ENCODE measurements at regions not wholly inside any gene's neighbourhood (a gene's known extent, or its start where the extent isn't known, plus 50 kb on each side); places are given as distances from the start of the nearest gene placed in this dataset.

DNA sequence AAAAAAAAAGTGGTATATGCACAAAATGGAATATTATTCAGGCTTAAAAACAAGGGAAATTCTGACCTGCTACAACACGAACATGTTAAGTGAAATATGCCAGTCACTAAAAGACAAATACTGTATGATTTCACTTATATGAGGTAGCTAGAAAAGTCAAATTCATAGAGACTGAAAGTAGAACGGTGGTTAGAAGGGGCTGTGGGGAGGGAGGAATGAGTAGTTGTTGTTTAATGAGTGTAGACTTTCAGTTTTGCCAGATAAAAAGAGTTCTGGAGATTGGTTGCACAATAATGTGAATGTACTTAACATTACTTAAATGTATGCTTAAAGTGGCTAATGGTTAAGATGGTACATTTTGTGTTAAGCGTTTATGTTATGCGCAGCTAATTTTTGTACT lies 79.5 kb upstream of the IL12B start:
- DNase-seq (ENCODE audit: low read depth in 1 of 2, low spot score in 1 of 2): no peak
- Histone ChIP-seq H3K27me3 (ENCODE audit: insufficient read depth, poor library complexity, severe bottlenecking) (no peaks in the 10 kb centered on the region), H3K4me3 (replicated peaks; ENCODE audit: insufficient read depth, low read length) (no peak overlapping the region), H3K27ac (replicated peaks) (no peak overlapping the region)
- TF ChIP-seq POLR2AphosphoS5 (IDR thresholded peaks at IDR 0.05; ENCODE audit: low read depth) (no peak), GABPA (IDR thresholded peaks at IDR 0.05; ENCODE audit: low read depth) (no peak)

DNA sequence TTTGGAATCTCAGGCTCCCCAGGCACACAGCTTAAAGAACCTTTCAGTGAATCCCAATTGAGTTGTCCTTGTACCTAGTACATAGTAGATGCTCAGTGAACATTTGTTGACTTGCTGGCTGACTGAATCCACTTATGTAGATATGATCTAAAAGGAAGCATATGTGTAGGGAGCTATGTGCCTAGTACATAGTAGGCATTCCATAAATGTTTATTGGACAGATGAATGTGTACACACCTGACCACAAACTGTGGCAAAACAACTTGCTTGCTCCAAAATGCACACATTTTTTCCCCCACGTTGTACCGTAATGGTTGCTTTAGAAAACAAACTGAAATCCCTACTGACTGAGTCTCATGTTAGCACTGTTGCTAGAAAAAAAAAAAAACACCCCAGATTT lies 80.2 kb upstream of the IL12B start:
- DNase-seq (ENCODE audit: low read depth in 1 of 2, low spot score in 1 of 2): no peak
- Histone ChIP-seq H3K27me3 (ENCODE audit: insufficient read depth, poor library complexity, severe bottlenecking) (no peaks in the 10 kb centered on the region), H3K27ac (replicated peaks) (no peak overlapping the region), H3K4me3 (replicated peaks; ENCODE audit: insufficient read depth, low read length) (no peak overlapping the region)
- TF ChIP-seq, protein P1, sequence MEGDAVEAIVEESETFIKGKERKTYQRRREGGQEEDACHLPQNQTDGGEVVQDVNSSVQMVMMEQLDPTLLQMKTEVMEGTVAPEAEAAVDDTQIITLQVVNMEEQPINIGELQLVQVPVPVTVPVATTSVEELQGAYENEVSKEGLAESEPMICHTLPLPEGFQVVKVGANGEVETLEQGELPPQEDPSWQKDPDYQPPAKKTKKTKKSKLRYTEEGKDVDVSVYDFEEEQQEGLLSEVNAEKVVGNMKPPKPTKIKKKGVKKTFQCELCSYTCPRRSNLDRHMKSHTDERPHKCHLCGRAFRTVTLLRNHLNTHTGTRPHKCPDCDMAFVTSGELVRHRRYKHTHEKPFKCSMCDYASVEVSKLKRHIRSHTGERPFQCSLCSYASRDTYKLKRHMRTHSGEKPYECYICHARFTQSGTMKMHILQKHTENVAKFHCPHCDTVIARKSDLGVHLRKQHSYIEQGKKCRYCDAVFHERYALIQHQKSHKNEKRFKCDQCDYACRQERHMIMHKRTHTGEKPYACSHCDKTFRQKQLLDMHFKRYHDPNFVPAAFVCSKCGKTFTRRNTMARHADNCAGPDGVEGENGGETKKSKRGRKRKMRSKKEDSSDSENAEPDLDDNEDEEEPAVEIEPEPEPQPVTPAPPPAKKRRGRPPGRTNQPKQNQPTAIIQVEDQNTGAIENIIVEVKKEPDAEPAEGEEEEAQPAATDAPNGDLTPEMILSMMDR (IDR thresholded peaks at IDR 0.05; ENCODE audit: insufficient read depth, low read length): no peak
- TF ChIP-seq POLR2AphosphoS5 (IDR thresholded peaks at IDR 0.05; ENCODE audit: low read depth): no peak
- no peak for TF ChIP-seq SPI1 (IDR thresholded peaks at IDR 0.05; ENCODE audit: borderline replicate concordance, low read depth)
- TF ChIP-seq, protein P2, sequence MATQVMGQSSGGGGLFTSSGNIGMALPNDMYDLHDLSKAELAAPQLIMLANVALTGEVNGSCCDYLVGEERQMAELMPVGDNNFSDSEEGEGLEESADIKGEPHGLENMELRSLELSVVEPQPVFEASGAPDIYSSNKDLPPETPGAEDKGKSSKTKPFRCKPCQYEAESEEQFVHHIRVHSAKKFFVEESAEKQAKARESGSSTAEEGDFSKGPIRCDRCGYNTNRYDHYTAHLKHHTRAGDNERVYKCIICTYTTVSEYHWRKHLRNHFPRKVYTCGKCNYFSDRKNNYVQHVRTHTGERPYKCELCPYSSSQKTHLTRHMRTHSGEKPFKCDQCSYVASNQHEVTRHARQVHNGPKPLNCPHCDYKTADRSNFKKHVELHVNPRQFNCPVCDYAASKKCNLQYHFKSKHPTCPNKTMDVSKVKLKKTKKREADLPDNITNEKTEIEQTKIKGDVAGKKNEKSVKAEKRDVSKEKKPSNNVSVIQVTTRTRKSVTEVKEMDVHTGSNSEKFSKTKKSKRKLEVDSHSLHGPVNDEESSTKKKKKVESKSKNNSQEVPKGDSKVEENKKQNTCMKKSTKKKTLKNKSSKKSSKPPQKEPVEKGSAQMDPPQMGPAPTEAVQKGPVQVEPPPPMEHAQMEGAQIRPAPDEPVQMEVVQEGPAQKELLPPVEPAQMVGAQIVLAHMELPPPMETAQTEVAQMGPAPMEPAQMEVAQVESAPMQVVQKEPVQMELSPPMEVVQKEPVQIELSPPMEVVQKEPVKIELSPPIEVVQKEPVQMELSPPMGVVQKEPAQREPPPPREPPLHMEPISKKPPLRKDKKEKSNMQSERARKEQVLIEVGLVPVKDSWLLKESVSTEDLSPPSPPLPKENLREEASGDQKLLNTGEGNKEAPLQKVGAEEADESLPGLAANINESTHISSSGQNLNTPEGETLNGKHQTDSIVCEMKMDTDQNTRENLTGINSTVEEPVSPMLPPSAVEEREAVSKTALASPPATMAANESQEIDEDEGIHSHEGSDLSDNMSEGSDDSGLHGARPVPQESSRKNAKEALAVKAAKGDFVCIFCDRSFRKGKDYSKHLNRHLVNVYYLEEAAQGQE (IDR thresholded peaks at IDR 0.05; ENCODE audit: insufficient replicate concordance, low read depth): no peak
- no peak for TF ChIP-seq GABPA (IDR thresholded peaks at IDR 0.05; ENCODE audit: low read depth)

DNA sequence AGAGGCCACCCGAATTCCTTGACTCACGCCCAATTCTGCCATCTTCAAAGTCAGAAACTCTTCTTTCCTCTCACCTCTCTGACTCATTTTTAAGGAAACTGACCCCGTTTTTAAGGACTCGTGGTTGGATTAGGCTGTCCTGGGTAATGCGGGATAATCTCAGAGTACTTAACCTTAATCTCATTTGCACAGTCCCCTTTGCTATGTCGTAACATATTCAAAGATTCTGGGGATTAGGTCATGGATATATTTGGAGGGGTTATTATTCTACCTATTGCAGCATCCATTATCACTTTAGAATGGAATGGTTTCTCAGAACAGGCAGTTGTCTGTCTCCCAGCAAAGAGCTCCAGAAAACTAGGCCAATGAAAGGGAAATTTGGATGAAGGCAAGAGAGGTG lies 80.8 kb upstream of the IL12B start:
- no peak for DNase-seq (ENCODE audit: low read depth in 1 of 2, low spot score in 1 of 2)
- Histone ChIP-seq H3K27ac (replicated peaks) (no peak overlapping the region), H3K4me3 (replicated peaks; ENCODE audit: insufficient read depth, low read length) (no peak overlapping the region), H3K27me3 (ENCODE audit: insufficient read depth, poor library complexity, severe bottlenecking) (no peaks in the 10 kb centered on the region)
- TF ChIP-seq, protein P1 (IDR thresholded peaks at IDR 0.05; ENCODE audit: insufficient read depth, low read length): no peak
- TF ChIP-seq GABPA (IDR thresholded peaks at IDR 0.05; ENCODE audit: low read depth): no peak
- TF ChIP-seq SPI1 (IDR thresholded peaks at IDR 0.05; ENCODE audit: borderline replicate concordance, low read depth): no peak
- TF ChIP-seq, protein P2 (IDR thresholded peaks at IDR 0.05; ENCODE audit: insufficient replicate concordance, low read depth): no peak
- no peak for TF ChIP-seq POLR2AphosphoS5 (IDR thresholded peaks at IDR 0.05; ENCODE audit: low read depth)

DNA sequence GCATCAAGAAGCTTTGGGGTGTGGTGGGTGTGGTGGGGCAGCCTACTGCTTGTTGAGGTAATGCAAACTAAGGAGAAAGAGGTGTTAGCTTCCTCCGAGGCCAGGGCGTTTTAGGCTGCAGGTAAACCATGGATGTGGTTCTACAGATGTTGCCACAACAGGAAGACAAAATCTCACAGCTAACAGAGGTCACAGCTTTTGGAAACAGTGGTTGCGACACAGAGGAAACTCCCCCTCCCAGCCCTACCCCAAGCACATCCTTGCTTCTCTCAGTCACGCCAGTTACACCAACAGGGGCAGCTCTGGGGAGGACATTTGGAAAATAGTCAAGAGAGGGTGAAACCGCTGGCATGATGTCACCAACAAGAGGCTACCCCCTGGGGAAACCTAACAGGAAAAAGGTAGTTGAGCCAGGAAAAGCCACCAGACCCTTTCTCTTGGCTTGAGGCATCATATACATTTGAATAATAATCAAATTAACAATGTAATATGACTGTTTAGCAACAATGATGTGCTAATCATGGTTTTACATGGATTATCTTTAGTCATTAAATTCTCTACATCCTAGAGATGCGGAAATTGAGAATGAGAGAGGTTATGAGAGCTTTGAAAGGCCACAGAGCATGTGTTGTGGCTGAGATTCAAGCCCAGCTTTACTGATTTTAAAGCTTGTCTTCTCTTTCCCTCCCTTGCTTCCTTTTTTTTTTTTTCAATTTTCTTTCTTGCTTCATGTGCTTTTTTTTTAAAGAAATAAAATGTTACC lies 82.2 kb upstream of the IL12B start:
- TF ChIP-seq POLR2AphosphoS5 (IDR thresholded peaks at IDR 0.05; ENCODE audit: low read depth) (peak; percentile 93), GABPA (IDR thresholded peaks at IDR 0.05; ENCODE audit: low read depth) (peak; percentile 8; the same call in 1 of the 2 replicates)
- TF ChIP-seq, protein P2 (IDR thresholded peaks at IDR 0.05; ENCODE audit: insufficient replicate concordance, low read depth): no peak
- DNase-seq (ENCODE audit: low read depth in 1 of 2, low spot score in 1 of 2): peak; percentile 87 to 95
- 0 out of 2 replicates have a peak overlapping the region, but pooled peaks have one; percentile 27 for H3K27ac ChIP-seq (replicated peaks)

More for the DNA sequence above, 82.2 kb upstream of the IL12B start:
- Histone ChIP-seq H3K4me3 (replicated peaks; ENCODE audit: insufficient read depth, low read length) (no peak overlapping the region), H3K27me3 (ENCODE audit: insufficient read depth, poor library complexity, severe bottlenecking) (no peaks in the 10 kb centered on the region)
